A204.1 (cell line): ENCODE measurements at regions not wholly inside any gene's neighbourhood (a gene's known extent, or its start where the extent isn't known, plus 50 kb on each side); places are given as distances from the start of the nearest gene placed in this dataset.
"Not testable (repeated sequence)": the region's sequence is repeated elsewhere in the genome, so short reads cannot be mapped to it uniquely, and the experiment has no call there.

Experiments
- FAIRE-seq: peaks from 2 replicates; lab custom pipeline; 2012; peaks lifted over from hg19 to GRCh38; lab: Jason Lieb, UNC

GRCh38 chr5:166758151-166758550, 1533.3 kb upstream of the WWC1 start:
- FAIRE-seq: no peak

- no peak for FAIRE-seq
These were observed 1523.6 kb upstream of the WWC1 start for GRCh38 chr5:166767858-166768257.

GRCh38 chr5:166768536-166768935, 1522.9 kb upstream of the WWC1 start:
- no peak for FAIRE-seq

- FAIRE-seq: no peak
These were observed 1518.7 kb upstream of the WWC1 start for GRCh38 chr5:166772770-166773169.

- no peak for FAIRE-seq
These were observed 1509.7 kb upstream of the WWC1 start for GRCh38 chr5:166781737-166782136.

GRCh38 chr5:166784545-166785078, 1506.8 kb upstream of the WWC1 start:
- FAIRE-seq: no peak

GRCh38 chr5:166786178-166786577, 1505.3 kb upstream of the WWC1 start:
- no peak for FAIRE-seq

GRCh38 chr5:166786889-166787288, 1504.6 kb upstream of the WWC1 start:
- no peak for FAIRE-seq

- no peak for FAIRE-seq
These were observed 1503.4 kb upstream of the WWC1 start for GRCh38 chr5:166788050-166788449.

GRCh38 chr5:166795756-166796155, 1495.7 kb upstream of the WWC1 start:
- no peak for FAIRE-seq

- no peak for FAIRE-seq
These were observed 1488.4 kb upstream of the WWC1 start for GRCh38 chr5:166803058-166803457.

- FAIRE-seq: not testable (repeated sequence)
These were observed 1487.2 kb upstream of the WWC1 start for GRCh38 chr5:166804223-166804622.

- FAIRE-seq: not testable (repeated sequence)
These were observed 1486.8 kb upstream of the WWC1 start for GRCh38 chr5:166804693-166805092.

- FAIRE-seq: not testable (repeated sequence)
These were observed 1481.3 kb upstream of the WWC1 start for GRCh38 chr5:166810093-166810658.

- no peak for FAIRE-seq
These were observed 1480.7 kb upstream of the WWC1 start for GRCh38 chr5:166810721-166811120.

- FAIRE-seq: no peak
These were observed 1468.1 kb upstream of the WWC1 start for GRCh38 chr5:166823360-166823759.

GRCh38 chr5:166834246-166834645, 1457.2 kb upstream of the WWC1 start:
- no peak for FAIRE-seq

GRCh38 chr5:166845044-166845443, 1446.4 kb upstream of the WWC1 start:
- FAIRE-seq: no peak

GRCh38 chr5:166856791-166857190, 1434.7 kb upstream of the WWC1 start:
- no peak for FAIRE-seq

- no peak for FAIRE-seq
These were observed 1431.0 kb upstream of the WWC1 start for GRCh38 chr5:166860426-166860825.

- FAIRE-seq: no peak
These were observed 1428.9 kb upstream of the WWC1 start for GRCh38 chr5:166862581-166862980.

GRCh38 chr5:166865206-166865605, 1426.2 kb upstream of the WWC1 start:
- FAIRE-seq: no peak

GRCh38 chr5:166880456-166880855, 1411.0 kb upstream of the WWC1 start:
- no peak for FAIRE-seq

- FAIRE-seq: no peak
These were observed 1409.6 kb upstream of the WWC1 start for GRCh38 chr5:166881802-166882201.

- FAIRE-seq: no peak
These were observed 1408.4 kb upstream of the WWC1 start for GRCh38 chr5:166883016-166883415.
